GM11168 (cell line): ENCODE measurements at regions not wholly inside any gene's neighbourhood (a gene's known extent, or its start where the extent isn't known, plus 50 kb on each side); places are given as distances from the start of the nearest gene placed in this dataset.
"Not testable (repeated sequence)": the region's sequence is repeated elsewhere in the genome, so short reads cannot be mapped to it uniquely, and the experiment has no call there.

ENCODE experiments used
- in situ Hi-C: fragments of 300-500 bp; cut with MboI; formaldehyde crosslinking; loops from one replicate; pipeline ENCODE4 v1.12.0; 2022; ENCODE audit warnings: low sequenced_read_pairs; ENCODE audit not compliant: unreplicated experiment

GRCh38 chr6:14770572-14770971, 475.3 kb upstream of the JARID2 start:
- in situ Hi-C loops = no loop called here

- in situ Hi-C loops = no loop called here
Observed at GRCh38 chr6:14771016-14771415, 474.9 kb upstream of the JARID2 start.

GRCh38 chr6:14772188-14772587, 473.7 kb upstream of the JARID2 start:
- in situ Hi-C loops = no loop called here

GRCh38 chr6:14775528-14775927, 470.3 kb upstream of the JARID2 start:
- in situ Hi-C loops = no loop called here

- in situ Hi-C loops = no loop called here
Observed at GRCh38 chr6:14776307-14776706, 469.6 kb upstream of the JARID2 start.

DNA sequence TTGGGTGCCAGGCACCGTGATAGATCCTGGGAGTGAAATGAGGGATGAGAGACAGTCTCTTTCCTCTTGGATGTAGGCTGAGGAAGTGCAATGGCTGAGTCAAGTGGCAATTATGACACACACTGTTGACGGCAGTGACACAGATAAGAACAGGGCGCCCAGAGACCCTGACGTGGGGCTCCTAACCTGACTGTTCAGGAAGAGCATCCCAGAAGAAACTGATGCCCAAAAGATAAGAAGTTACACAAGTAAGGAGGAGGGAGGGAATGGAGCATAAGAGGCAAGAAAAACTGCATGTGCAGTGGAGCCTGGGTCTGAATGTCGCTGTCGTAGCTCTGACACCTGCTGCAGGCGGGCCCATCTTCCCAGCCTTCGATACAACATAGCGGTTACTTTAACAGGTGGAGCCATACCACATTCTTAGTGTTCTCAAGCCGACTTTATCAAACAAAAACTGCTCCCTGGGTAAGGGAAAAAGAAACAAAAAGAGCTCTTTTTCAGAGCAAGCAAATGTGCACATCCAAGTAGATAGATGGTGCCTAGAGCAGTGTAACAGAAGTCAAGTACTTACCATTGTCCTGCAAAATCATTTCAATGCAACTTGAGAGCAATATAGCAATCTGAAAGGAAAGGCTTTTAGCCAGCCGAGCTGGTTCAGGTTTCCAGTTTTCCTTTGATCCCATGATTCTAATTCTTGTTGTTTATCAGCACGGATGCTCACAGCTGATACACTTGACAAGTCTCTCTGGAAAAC, 463.9 kb upstream of the JARID2 start:
- in situ Hi-C loops = no loop called here

GRCh38 chr6:14782921-14783464, 462.9 kb upstream of the JARID2 start:
- in situ Hi-C loops = not testable (repeated sequence)

DNA sequence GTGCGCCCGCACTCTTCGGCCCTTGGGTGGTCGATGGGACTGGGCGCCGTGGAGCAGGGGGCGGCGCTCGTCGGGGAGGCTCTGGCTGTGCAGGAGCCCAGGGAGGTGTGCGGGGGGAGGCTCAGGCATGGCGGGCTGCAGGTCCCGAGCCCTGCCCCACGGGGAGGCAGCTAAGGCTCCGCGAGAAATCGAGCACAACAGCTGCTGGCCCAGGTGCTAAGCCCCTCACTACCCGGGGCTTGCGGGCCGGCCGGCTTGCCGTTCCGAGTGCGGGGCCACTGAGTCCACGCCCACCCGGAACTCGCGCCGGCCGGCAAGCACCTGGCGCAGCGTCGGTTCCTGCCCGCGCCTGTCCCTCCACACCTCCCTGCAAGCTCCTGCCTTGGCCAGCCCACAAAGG, 462.3 kb upstream of the JARID2 start:
- in situ Hi-C loops = no loop called here

GRCh38 chr6:14784596-14785492, 461.0 kb upstream of the JARID2 start:
- in situ Hi-C loops = no loop called here

GRCh38 chr6:14785493-14785790, 460.4 kb upstream of the JARID2 start:
- in situ Hi-C loops = no loop called here

DNA sequence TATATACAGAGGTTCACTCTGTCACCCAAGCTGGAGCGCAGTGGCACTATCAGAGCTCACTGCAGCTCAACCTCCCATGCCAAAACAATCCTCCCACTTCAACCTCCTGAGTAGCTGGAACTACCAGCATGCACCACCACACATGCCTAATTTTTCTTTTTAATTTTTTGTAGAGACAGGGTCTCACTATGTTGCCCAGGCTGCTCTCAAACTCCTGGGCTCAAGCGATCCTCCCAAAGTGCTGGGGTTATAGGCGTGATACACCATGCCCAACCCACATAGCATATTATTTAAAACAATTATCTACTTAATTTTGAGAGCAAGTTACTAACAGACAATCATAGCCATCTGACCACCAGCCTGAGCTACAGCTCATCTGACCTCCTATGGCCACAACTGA, 459.9 kb upstream of the JARID2 start:
- in situ Hi-C loops = no loop called here

DNA sequence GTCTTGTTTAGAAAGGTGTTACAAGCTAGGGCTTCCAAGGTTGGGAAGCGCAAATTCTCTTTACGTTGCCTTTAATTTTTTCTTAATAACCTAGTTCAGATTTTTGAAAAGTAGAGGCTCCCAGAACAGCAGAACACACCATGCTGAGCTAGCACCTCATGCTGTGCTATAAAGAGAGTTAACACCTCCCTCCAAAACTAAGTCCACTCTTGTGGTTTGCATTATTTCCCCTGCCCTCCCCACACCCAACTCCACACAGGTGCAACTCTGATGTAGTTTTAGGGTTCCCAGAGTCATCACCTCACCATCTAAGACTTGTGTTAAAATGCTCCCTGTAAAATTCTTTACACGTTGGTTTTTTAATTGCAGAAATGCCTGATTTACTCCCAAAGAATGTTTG, 459.4 kb upstream of the JARID2 start:
- in situ Hi-C loops = no loop called here

GRCh38 chr6:14787250-14787649, 458.6 kb upstream of the JARID2 start:
- in situ Hi-C loops = no loop called here

GRCh38 chr6:14787677-14788076, 458.2 kb upstream of the JARID2 start:
- in situ Hi-C loops = no loop called here

DNA sequence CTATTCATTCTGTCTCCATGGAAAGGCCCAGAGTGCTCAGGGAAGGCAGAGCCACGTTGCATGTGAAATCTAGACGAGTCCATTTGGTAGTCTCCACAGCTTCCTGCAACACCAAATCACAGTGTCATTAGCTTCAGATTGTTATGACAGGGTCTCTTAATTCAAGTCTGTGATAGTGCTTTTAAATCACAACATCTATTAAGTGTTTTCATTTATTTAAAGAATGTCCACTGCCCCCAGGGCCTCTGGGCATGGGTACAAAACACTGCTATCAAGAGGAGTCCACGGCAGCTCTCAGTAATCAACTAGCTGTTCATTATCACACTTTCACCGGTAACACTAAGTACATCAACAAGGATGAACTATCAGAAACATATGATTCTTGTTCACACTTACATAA, 455.9 kb upstream of the JARID2 start:
- in situ Hi-C loops = no loop called here

DNA sequence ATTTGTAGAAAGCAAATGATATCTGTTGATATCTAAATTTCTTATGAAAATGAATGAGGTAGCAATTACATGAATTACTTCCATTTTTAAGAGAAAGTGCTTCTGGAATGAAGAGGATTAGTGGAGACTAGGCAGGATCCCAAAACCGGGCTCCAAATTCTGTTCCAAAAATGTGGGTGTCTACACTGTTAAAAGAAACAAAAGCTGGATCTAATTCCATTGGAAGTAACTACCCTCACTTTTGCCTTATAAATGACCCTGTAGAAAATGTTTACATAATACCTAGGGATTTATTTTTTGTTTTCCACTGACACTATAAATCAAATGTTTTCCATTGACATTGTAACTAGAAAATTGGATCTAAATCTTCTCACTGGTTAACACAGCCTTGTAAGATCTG, 454.9 kb upstream of the JARID2 start:
- in situ Hi-C loops = no loop called here

GRCh38 chr6:14791526-14791925, 454.3 kb upstream of the JARID2 start:
- in situ Hi-C loops = no loop called here

GRCh38 chr6:14792118-14792955, 453.5 kb upstream of the JARID2 start:
- in situ Hi-C loops = no loop called here

- in situ Hi-C loops = no loop called here
Observed at GRCh38 chr6:14795451-14795850, 450.4 kb upstream of the JARID2 start.

DNA sequence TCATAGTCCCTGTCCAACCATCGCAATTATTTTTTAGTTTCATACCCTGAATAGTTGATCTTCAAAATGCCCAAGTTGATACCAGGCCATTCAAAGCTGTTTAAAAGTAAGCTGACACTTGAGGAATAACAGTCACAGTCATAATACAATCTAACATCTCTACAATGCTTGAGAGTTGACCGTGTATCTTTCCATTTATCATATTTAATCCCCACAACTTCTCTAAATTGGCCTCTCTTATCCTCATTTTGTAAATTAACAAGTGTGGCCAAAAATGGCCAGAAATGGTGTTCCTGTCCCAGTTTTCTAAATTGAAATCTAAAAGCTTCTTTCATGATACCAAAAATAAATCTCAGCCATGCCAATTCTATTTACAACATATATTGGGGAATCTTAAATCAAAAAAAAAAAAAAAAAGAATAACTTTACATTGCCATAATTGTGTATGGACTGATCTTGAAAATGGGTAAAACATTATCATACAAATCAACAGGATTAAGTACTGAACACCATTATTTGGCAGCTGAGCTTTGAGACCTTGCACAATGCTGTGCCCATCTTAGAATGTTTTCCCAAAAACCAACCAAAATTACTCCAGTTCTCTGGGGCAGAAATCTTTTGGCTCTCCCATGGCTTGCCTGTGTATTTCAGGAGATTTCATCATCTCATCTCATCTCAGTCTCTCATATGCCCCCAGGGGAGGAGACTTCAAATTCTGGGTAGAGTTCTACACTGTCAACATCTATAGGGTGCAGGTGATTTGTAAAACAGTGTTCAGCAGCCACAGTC, 448.7 kb upstream of the JARID2 start:
- in situ Hi-C loops = no loop called here
